Ishikawa (cell line): ENCODE measurements at regions not wholly inside any gene's neighbourhood (a gene's known extent, or its start where the extent isn't known, plus 50 kb on each side); places are given as distances from the start of the nearest gene placed in this dataset.

Experiments used
- EP300 ChIP-seq: IDR thresholded peaks from 2 replicates; pipeline ENCODE4 v1.6.1; 2012; ENCODE audit warnings: borderline replicate concordance
- MAX ChIP-seq: IDR thresholded peaks from 2 replicates; pipeline ENCODE4 v1.6.1; 2012
- RAD21 ChIP-seq: IDR thresholded peaks from 2 replicates; pipeline ENCODE4 v1.6.1; 2012; ENCODE audit warnings: low read depth

DNA sequence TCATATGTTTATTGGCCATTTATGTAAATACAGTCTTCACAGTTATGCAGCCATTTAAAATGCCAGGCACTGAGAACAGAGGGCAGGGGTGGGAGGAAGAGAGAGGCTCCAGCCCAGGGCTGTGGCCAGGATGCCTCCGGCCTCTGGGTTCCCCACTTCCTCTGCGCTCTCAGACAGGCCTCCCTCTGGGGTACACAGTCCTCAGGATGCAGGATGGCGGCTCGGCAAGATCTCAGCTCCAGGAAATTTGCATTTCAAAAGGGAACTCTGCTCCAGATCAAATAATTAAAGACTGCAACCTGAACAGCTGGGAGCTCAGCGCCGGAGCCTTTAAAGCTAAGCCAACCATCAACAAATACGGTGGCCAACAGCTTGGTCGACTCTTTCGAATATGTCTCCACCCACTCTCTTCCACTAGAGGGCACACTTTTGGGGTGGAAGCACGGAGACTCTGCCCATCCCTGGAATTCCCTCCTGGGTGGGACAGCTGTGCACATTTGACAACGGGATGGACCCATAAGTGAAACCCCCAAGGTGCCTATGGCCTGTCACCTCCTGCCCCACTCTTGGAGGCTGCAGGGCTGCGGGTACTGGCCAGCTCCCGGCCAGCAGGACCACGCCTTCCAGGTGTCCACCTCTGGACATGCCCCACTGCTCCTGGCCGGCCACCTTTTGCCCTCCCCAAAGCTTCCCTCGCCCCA lies 1044.7 kb downstream of the BRD1 start:
- no peak for TF ChIP-seq MAX
- TF ChIP-seq RAD21: no peak
- TF ChIP-seq EP300: no peak
